HG02943 (cell line): ENCODE measurements at regions not wholly inside any gene's neighbourhood (a gene's known extent, or its start where the extent isn't known, plus 50 kb on each side); places are given as distances from the start of the nearest gene placed in this dataset.

Experiments
- ATAC-seq: cut with Tn5 transposase; IDR thresholded peaks from one replicate; pipeline ENCODE4 v1.9.1; 2021; ENCODE audit warnings: mild to moderate bottlenecking, low read depth, moderate library complexity; ENCODE audit not compliant: unreplicated experiment

DNA sequence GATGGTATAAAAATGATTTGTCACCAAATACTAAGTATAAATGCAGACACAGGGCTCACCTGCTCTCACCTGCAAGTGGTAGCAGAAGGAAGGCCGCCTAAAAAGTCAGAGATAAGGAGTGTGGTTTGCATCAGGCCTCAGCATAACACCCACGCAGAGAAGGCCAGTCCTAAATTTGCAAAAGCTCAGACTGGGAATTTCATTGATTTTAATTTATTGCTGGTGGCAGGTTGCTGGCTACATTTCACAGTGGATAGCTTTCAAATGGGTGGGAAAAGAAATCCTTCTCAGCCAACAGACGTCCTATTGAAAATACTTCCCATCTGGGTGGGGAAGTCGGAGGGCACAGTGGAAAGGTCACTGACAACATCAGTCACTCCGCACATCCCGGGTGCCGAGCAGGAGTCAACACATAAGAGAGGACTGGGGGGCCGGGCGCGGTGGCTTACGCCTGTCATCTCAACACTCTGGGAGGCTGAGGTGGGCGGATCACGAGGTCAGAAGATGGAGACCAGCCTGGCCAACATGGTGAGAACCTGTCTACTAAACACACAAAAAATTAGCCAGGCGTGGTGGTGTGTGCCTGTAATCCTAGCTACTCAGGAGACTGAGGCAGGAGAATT is 561.8 kb upstream of the MKI67 start:
- ATAC-seq, result no peak

DNA sequence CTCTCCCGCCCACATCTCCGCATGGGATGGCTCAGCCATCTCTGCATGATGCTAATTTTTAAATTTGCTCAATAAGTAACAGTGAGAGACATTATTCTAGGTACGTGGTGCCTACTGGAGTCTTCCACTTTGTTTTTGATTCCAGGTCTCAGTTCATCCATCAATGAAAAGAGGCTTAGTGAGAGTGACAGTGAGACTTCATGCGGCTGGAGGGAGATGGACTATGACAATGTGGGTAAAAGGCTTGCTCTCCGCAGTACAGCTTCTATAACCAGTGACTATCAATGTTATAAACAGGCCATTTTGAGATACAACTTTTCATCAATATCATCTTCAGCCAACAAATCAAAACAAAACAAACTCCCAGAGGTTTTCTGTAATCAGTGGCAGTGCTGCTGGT is 563.4 kb upstream of the MKI67 start:
- no peak for ATAC-seq

DNA sequence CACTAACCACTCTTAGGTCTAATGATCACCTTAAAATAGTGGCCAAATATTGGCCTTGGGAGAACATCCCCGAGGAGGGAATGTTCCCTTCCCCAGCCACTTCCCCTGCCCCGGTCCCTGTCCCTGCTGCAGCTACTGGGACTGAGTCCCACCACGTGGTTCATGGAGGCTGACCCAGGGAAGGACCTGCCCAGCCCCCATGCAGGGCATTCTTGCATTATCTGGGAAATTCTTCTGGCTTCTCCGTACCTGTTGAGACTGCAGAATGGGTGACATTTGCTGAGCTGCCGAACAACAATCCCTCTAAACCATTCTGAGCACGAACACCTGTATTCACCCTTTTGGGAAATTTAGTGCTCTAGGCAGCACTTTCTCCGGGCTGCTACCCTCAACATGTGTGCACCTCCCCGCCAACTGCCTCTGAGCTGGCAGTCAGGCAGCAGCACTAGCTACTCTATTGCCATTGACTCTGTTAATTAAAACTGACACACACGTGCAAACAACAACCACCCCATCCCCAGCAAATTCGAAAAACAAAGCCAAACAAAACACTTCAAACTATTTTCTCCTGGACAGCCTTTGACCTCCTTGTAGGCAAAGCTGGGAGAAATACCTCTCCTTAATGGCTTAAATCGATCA is 567.4 kb upstream of the MKI67 start:
- ATAC-seq, result no peak

DNA sequence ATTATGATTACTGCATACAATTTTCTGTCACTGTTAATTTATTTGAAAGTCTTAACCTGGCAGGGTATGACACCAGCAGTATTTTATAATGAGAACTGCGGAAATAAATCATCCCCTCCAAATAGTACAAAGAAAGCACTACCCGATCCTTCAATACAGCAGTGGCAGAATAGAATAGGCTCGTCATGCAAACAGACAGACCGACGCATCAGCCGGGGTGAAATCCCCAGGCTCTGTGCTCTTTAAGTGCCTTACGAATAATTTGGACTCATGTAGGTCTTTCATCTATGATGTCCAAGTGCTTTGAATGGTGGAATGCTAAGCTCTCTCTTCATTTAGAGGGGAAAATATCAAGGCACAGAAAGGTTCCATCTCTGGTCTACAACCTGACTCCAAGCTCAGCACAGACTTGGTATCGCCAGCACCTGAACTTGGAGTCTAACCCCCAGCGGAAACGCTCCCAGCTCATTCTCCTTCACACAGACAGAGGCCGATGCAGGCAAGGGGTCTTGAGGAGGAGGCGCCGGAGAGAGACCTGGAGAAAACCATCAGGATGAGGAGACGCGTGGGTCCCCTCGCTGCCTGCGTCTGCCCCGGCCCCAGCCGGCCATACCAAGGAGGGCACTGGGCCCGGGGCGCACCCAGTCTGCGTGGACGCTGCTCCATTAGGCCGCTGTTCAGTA is 568.1 kb upstream of the MKI67 start:
- ATAC-seq, result no peak

DNA sequence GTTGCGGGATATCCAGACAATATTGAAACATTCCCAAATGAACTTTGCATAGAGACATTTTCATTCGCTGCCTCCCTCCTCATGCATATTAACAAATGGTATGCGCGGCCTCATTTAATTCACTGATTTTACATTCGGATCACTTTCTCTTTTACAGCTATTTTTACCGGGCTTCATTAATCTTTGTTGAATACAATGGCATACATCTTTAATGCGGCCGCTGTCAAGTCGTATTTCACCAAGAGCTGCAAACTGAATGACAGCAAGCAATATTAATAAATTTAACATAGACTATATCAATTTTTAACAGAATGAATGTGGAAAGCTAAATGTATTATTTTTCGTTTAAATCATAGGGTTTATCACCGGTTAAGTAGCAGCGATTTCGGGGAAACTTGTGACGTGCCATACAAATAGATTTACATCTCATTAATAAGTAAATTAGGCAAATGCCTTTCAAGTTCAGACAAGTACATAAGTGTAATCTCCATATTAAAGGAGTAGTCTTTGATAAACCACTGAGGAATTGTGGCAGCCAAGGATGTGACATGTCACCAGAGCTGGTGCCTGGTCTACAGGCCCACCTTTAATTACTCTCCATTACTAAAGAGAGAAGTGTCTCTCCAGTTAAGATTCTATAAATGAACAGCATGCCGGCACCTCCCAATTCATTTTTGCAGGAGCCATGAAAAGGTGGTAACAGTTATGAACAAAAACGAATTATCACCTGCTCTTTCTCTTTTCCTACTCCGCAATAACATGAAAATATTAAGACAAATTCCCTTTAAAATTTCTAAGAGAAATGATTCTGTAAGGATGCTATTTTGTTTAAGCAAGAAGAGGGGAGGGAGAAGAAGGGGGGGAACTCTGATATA is 568.9 kb upstream of the MKI67 start:
- ATAC-seq, result no peak

DNA sequence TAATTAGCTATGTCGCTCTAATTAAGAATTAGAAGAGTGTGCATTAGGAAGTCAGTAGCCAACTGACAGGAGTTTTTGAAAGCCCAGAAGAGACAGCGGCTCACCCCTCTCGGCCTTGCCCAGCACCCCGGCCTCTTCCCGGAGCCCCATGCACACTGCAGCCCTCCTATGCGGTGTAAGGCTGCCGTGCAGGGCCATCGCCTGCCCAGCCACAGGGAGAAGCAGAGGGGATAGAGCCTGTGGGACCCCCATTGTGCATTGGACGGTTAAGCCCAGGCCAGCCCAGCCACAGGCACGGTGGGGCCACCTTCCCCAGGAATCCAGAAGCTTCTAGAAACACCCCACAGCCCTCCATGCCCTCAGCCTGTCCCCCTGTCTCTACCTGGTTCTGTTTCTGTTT is 569.7 kb upstream of the MKI67 start:
- ATAC-seq, result no peak

DNA sequence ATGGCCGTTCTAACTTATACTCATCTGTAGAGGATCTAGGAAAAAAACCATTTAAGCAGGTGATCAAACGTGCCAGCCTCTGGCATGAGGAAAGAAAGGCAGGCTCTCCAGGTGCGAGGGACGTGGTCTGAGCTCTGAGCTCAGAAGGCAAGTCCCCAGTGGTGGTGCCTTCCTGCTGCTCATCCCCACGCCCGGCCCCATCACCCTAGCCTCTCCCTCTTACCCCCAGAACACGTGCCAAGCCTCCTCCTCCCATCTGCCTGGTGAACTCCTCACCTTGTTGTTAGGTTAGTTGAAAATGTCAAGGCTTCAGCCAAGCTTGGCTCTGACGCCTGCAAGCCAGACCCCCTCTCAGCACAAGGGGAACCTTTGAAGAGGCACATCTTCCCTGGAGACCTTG is 571.2 kb upstream of the MKI67 start:
- no peak for ATAC-seq

DNA sequence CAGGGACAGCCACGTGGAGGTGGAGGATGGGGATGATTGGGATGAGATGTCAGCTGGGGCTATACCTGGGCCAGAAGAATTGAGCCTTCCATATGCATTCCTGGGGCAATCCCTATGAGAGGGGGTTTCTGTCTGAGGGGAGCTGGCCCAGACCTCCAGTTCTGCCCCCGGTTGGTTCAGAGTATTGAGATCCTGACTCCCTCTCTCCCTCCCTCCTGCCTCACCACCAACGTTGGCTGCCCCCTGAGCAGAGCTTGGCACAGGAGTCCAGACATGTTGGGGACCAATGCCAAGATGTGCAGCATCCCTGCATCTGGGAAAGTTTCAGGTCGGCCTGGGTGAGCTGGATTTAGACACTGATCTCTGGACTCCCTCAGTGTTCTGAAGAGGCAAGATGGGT is 575.2 kb upstream of the MKI67 start:
- ATAC-seq, result no peak

DNA sequence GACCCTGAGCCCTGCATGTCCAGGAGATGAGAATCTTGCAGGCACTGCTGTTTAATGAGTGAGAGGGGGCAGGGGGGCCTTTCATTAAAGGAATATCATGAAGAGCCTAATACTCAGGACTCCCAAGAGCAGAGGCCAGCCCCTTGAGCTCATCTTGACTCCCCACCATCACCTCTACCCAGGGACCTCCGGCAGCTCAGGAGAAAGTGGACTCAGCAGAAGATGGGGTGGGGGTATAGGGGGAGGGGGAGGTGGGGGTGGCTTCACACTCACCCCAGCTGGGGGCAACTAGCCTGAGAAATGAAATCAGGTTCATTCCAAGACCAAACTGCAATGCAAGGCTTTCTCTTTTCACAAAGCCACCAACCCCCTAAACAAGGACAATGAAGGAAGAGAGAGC is 575.6 kb upstream of the MKI67 start:
- no peak for ATAC-seq

DNA sequence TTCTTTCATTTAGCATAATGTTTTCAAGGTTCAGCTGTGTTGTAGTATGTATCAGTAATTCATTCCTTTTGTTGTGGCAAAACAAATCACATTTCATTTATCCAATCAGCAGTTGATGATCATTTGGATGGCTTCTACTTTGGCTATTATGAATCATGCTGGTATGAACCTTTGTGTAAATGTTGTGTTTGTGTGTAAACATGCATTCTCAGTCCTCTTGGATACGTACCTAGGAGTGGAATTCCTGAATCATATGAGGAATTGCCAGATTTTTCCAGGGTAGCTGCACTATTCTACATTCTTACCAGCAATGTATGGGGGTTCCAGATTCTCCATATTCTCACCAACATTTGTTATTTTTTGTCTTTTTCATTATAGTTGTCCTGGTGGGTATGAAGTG is 578.5 kb upstream of the MKI67 start:
- no peak for ATAC-seq

DNA sequence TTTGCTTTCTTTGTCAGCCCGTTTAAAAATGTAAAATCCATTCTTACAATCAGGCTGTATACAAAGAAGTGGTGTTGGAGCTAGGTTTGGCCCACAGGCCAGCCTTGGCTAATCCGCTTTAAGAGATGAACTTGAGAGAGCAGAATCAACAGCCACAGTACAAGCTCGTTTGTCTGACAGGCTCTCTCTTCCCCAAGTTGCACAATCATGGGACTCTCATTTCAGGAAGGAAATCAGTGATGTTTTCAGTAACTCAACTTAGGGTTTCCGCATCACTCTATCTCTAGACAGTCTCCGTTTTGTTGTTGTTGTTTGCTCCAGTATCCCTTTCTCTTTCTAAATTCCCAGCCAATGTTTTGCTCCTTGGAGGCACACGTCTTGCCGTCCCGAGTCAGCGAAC is 582.0 kb upstream of the MKI67 start:
- ATAC-seq, result no peak

DNA sequence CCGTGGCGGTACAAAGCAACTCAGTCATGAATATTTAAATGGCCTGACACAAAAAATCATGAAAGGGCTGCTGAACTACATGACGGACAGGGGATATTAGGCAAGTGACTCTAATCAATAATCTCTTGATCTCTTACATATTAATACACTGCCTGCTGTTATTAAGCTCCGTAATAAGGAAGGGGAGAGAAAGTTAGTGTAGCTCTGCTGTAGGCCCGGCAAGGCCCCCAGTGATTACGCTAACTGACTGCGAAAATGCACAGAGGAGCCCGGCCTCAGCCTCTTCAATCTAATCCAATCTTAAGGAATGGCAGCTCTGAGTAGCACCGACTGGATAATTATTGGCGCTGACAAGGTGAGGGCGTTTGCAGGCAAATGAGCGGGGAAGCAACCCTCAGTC is 583.5 kb upstream of the MKI67 start:
- ATAC-seq, result no peak

DNA sequence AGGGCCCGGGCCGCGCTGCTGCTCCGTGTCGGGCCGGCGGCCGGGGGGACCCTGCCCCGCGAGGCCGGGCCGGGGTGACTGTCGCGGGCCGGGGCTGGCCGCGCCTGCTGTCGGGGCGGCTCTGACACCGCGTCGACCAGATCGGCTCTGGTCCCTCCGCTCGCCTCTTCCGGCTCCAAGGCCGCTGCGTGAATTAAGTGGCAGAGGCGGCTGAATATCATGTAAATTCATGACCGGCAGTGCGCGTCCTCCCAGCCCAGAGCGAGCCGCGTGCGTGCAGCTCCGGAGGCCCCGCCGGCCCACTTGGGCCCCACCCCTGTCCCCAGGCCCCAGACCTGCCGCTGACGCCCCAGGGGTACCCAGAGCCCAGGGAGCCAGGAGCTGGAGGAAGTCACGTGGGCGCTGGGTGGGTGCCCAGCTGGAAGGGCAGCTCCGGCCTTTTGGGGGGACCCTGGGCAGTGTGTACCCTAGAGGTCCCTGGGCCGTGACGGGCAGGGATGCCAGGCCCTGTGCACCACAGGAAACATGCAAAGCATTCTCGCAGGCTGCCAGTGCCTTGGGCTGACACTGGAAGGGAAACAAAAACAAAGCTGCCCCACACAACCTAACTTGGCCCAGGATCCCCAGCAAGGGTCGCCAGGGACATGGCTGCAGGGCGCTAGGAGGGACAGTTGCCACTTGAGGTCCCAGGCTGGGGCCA is 584.0 kb upstream of the MKI67 start:
- ATAC-seq, result no peak

DNA sequence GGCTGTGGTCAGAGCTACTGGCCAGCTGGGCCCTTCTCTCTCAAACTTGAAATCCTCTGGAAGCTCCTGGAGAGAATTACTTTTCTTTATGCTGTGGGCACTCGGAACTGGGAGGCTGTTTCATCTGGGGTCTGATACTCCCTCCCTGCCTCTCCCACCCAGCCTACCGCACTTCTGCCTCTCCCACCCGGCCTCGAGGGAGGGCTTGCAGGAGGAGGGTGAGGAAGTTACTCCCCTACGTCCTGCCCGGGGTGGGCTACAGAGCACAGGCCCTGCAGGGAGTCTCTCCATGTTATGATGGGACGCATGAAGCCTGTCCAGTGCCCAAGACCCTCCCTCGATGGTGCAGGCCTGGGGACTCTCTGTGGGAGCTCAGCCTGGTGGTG is 584.6 kb upstream of the MKI67 start:
- no peak for ATAC-seq

DNA sequence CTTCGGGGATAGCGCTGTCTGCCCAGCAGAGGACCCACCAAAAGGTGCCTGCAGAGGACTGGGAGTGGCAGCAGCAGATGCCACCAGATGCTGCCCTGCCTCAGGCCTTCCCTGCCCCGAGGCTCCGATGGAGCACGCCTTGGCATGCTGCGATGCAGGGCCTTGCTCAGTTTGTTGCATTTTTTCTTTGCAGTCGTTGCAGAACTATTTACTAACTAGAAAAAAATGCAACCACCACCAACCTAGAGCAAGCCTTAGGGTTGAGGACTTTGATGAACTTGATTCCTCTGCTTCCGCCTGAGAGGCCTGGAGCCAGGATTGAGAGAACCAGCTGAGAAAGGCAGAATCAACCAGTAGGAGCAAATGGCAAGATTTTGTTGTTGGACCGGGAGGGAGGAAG is 585.6 kb upstream of the MKI67 start:
- no peak for ATAC-seq

DNA sequence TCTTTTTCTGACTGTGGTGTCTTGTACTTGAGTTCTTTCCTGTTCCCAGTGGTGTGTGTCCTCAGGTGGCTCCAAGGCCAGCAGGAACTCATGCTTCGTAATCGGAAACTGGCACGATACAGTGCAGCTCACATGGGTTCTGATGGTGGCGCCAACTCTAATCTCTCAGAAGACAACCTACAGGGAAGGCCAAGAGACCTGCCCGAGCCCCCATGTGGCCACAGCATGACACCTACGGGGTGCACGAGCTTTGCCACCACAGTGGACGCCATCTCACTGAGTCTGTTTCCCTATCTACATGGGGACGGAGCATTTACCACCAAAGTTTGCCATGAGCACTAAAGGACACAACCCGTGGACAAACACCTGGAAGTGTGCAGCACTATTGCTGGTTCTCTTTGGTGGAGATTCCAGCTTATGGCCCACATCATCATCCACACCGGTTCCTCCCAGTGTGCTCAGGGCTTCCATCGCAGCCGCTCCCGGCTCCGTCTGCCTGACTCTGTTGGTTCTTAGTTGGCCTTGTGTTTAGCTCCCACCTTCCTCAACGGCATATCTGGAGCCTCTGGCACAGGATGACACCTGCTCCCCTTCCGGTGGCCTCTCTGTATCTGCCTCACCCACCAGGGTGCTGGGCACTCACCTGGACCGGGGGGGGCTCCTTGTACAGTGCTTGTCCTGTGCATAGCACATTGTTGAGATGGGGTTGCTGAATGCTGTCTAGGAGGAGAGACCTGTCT is 586.6 kb upstream of the MKI67 start:
- no peak for ATAC-seq

DNA sequence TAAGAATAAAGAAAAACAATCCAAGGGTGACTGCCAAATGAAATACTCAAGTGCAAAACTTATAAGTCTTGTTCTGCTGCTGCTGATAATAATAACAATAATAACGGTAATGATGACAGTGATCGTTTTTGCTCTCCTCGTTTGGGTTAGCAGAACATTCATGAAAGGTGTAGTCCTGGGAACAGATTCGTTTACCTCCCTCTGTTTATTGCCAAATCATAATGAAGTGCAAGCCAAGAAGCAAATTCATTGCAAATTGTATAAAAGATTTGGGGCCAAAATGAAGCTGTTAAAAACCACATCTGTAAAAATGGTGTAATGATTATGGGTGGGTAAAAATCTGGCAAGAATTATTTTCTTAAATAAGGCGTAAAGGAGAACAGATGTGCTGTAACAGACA is 587.2 kb upstream of the MKI67 start:
- ATAC-seq, result no peak

DNA sequence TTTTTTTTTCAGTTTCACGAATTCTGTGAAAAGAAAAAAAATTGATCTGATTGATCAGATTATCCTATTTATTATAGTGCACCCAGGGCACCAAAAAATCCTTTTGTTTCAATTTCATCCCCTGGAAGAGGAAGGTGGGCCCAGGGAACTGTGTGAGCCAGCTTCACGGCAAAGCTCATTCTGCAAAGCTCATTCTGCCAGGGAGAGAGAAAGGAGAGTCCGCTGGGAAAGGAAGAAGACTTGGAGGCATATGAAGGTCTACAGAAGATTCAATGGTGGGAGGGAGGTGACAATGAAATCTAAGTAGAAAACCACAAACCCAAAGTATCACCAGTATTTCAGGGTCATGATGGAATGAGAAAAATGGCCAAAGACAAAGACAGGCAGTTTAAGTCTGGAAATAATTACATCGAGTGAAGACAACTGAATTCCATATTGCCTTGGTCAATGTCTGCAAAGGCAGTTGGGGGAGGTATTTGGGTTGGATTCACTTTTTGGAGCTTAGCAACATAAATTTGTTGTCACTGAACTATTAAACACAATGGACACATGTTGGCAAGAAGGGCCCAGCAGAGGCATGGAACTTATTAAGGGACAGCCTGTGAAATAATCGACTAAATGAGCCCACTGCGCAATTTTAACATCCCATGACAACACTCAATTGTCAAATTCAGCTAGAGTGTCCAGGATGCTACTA is 587.8 kb upstream of the MKI67 start:
- ATAC-seq, result no peak

DNA sequence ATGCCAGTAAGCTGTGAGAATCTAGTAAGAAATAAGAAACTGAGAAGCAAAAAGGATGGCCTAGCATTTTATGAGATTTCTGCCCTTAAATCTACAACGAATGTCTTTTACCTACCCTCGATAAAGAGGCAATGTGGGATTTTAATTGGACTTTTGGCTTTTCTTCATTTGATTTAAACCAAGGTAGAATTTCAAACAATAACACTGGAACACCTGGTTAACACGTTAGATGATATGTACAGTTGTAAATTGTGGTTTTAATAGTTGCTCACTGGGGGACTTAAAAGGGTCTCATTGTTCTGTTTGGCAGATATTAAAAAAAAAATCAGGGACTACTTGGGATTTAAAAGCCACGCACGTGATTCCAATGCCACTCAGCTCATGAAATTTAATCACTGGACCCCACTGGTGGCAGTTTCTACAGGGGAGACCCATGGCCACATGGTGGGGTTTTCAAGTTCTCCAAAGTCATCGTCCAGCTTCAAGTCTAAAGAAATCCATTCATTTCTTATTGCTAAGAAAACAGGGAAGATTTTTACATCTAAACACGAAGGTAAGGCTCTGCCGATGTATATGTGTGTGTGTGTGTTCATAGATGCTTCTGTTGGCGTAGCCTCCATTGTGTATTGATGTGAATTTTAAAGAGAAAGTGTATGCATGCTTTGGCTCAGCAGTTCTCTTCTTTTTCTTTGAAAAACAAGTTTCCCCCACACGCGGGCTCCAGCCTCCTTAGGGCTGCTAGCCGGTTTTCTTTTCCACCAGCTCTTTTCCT is 588.6 kb upstream of the MKI67 start:
- ATAC-seq, result no peak
